HG03354 (cell line): ENCODE measurements at regions not wholly inside any gene's neighbourhood (a gene's known extent, or its start where the extent isn't known, plus 50 kb on each side); places are given as distances from the start of the nearest gene placed in this dataset.

ENCODE experiments used
- ATAC-seq: cut with Tn5 transposase; IDR thresholded peaks from one replicate; pipeline ENCODE4 v1.9.1; 2021; ENCODE audit warnings: mild to moderate bottlenecking; ENCODE audit not compliant: unreplicated experiment, poor library complexity, severe bottlenecking

DNA sequence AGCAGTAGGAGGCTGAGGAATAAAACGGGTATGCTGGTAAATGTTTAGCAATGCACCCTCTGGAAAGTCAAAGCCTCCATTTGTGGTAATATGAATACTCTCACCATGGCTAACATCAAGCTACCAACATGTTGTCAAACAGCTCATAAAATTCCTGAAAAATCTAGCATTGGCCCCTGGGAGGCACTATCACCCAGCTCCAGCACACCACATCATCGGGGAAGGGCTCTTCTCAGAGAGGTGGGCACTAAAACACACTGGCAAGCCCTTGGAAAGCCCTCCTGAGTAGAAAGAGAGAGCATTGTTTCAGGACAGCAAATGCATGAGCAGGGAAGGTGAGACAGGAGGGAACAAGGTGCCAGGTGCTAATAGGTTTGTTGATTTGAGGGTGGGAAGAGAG is 53.9 kb upstream of the FLT1 start:
- ATAC-seq = no peak

DNA sequence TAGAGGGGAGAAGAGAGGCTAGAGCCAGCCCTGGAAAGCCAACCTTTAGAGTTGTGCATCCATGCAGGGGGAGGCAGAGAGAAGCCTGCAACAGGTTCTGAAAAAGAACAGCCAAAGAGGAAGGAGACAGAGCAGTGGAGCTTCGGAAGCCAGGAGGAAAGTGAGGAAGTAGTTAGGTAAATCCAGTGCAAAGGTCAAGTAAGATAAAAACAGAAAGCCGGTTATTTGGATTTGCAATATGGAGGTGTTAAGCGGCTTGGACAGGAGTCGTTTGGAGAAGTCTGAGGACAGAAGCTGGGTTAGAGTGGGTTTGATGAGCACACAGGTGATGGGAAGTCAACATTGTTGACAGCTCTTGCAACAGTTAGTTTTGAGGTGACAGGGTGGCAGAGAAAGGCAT is 53.5 kb upstream of the FLT1 start:
- no peak for ATAC-seq

DNA sequence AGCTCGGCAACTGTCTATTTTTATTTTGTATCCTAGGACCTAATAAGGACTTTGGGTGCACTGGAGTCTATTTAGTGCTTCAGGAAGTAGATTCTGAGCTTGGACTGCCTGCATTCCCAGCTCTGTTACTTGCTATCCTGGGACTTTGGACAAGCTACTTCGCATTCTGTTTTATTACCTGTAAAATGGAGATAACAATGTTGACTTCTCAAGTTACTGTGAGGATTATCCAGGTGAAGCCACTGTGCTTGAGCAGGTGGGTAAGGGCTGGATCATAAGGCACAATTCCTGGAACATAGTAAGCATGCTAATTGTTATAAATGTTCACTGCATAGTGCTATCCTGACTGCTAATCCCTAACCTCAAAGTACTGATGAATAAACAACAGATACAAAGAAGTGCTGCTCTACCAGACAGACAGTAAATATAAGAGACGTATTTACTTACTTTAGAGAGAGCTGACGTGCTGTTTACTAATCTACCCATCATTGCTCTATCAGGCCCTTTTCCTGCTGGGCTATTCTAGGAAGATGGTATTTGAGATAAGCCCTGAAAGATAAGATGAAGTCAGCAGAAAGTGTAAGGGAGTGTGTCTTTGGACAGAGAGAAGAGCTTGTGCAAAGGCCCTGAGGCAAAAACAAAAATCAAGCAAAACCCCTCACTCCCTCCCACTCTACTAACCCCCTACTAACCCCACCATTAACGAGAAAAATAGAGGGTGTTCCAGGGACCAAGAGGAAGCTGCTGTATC is 50.8 kb upstream of the FLT1 start:
- ATAC-seq = no peak
